ENCODE measurements at regions not wholly inside any gene's neighbourhood (a gene's known extent, or its start where the extent isn't known, plus 50 kb on each side); places are given as distances from the start of the nearest gene placed in this dataset.

DNA sequence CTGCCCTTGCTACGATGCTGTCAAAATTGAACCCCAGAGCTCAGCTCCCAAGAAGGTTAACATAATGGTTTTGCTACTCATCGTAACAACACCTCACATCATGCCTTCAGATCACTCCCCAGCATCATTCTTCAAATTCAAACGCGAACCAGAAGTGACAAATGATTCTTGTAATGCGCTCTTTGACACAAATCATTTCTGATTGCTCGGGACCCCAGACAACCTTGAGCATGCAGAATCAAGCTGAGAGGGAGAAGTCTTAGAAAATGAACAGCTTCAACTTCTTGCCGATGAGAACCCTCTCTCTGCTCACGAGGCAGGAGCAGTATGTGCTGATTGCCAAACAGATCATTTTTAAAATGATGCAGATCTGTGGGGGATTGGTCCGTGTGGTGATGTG, 241.0 kb upstream of the ASIC2 start:
- Histone ChIP-seq H3K27me3 (no peaks in the 10 kb centered on the region), H3K9me3 (no peaks in the 10 kb centered on the region), H3K36me3 (no peaks in the 10 kb centered on the region), H3K4me3 (no peak overlapping the region), H3K4me1 (no peaks in the 10 kb centered on the region), H3K27ac (no peak overlapping the region)
- TF ChIP-seq EP300 (IDR thresholded peaks at IDR 0.05) (no peak), POLR2A (IDR thresholded peaks at IDR 0.05) (no peak), POLR2AphosphoS5 (IDR thresholded peaks at IDR 0.05) (no peak)
- TF ChIP-seq, protein P1, sequence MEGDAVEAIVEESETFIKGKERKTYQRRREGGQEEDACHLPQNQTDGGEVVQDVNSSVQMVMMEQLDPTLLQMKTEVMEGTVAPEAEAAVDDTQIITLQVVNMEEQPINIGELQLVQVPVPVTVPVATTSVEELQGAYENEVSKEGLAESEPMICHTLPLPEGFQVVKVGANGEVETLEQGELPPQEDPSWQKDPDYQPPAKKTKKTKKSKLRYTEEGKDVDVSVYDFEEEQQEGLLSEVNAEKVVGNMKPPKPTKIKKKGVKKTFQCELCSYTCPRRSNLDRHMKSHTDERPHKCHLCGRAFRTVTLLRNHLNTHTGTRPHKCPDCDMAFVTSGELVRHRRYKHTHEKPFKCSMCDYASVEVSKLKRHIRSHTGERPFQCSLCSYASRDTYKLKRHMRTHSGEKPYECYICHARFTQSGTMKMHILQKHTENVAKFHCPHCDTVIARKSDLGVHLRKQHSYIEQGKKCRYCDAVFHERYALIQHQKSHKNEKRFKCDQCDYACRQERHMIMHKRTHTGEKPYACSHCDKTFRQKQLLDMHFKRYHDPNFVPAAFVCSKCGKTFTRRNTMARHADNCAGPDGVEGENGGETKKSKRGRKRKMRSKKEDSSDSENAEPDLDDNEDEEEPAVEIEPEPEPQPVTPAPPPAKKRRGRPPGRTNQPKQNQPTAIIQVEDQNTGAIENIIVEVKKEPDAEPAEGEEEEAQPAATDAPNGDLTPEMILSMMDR (IDR thresholded peaks at IDR 0.05): no peak
- 75% methylated on average over 9 of the region's 9 CpGs for WGBS
- no peak for DNase-seq (ENCODE audit: low spot score in 2 of 2)

DNA sequence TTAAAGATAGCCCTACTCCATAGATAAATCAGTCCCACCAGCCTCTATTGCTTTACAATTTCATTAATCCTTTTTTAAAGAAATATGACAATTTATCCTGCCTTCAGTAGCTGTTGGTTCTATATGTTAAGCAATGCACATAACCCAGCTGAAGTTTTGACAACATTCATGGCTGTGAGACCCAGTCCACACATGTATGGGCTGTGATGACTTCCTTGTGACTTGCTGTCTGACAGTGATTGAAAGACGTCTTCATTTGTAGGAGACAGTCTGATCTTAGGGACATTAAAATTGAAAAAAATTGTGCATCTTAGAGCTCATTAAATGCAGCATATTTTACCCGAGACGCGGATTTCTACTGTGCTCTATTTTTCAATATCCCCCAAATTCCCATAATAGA, 252.0 kb upstream of the ASIC2 start:
- no peak for DNase-seq (ENCODE audit: low spot score in 2 of 2)
- Histone ChIP-seq H3K4me1 (no peaks in the 10 kb centered on the region), H3K4me3 (no peak overlapping the region), H3K27ac (no peak overlapping the region), H3K27me3 (peaks cover 19% of the 10 kb centered on the region), H3K36me3 (no peaks in the 10 kb centered on the region), H3K9me3 (no peaks in the 10 kb centered on the region)
- TF ChIP-seq, protein P1 (IDR thresholded peaks at IDR 0.05): no peak
- no peak for TF ChIP-seq POLR2A (IDR thresholded peaks at IDR 0.05)
- WGBS: 86% methylated on average over 4 of the region's 4 CpGs

DNA sequence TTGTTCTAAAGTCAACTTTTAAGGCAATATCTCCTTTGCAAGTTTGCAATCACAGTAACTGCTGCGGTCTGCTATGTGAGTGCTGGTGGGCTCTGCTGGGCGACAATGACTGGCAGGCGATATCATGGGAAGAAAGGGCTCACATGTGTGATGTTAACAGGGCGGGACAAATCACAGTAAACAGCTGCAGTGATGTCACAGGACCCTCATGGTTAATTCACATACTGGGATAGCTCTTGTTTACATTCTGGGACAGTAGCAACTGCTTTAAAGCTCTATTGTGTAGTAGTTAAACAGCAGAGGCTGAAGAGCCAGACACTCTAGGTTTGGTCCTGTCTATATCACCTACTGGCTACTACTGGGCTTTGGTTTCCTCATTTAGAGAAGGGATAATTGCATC, 257.2 kb upstream of the ASIC2 start:
- 88% methylated on average over 4 of the region's 4 CpGs for WGBS
- Histone ChIP-seq H3K4me1 (no peaks in the 10 kb centered on the region), H3K4me3 (no peak overlapping the region), H3K9me3 (no peaks in the 10 kb centered on the region), H3K36me3 (no peaks in the 10 kb centered on the region), H3K27ac (no peak overlapping the region), H3K27me3 (peaks cover 18% of the 10 kb centered on the region)
- TF ChIP-seq EP300 (IDR thresholded peaks at IDR 0.05) (no peak), POLR2A (IDR thresholded peaks at IDR 0.05) (no peak), POLR2AphosphoS5 (IDR thresholded peaks at IDR 0.05) (no peak)
- TF ChIP-seq, protein P1 (IDR thresholded peaks at IDR 0.05): no peak
- DNase-seq (ENCODE audit: low spot score in 2 of 2): no peak

DNA sequence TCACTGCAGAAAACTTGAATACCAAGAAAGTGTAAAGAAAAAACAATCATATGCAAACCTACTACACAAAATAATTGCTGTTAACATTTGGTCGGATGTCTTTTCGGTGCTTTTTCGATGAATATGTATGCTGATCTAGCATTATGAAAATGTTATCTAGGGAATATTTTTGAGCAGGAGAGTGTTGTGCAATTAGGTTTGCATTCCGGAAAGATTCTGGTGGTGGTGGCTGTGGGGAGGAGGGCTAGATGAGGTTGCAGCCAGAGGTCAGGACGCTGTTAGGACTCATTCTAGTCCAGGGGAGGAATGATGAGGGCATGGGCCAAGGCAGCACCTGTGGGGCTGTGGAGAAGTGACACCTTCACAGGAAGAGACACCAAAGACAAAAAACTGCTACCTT, 258.0 kb upstream of the ASIC2 start:
- H3K9me3 ChIP-seq: no peaks in the 10 kb centered on the region
- WGBS: 93% methylated on average over 5 of the region's 5 CpGs

DNA sequence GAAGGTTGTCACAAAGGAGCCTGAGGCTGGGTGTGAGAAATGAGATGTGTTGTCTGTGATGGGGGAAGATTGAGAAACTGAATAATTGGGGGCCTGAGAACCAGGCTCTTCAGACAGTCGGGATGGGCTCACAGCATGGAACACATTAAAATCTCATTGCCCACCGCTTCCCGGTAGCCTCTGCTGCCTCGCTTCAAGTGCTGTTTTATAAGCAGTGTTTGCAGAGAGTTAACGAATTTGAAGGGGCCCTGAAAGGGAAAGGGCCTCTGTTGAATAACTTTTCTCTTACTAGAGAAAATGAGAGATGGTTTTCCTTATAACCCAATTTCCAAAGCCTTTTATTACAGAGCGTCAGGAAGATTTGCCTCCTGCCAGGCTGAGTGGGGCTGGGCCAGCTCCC, 258.8 kb upstream of the ASIC2 start:
- DNase-seq (ENCODE audit: low spot score in 2 of 2): no peak
- H3K4me1 ChIP-seq: no peaks in the 10 kb centered on the region
- peaks cover 15% of the 10 kb centered on the region for H3K27me3 ChIP-seq
- H3K4me3 ChIP-seq: no peak overlapping the region
- WGBS: 57% methylated on average over 6 of the region's 6 CpGs
- TF ChIP-seq POLR2AphosphoS5 (IDR thresholded peaks at IDR 0.05) (no peak), EP300 (IDR thresholded peaks at IDR 0.05) (no peak), POLR2A (IDR thresholded peaks at IDR 0.05) (no peak)
- TF ChIP-seq, protein P1 (IDR thresholded peaks at IDR 0.05): no peak
- no peak overlapping the region for H3K27ac ChIP-seq
- H3K36me3 ChIP-seq: no peaks in the 10 kb centered on the region
- H3K9me3 ChIP-seq: no peaks in the 10 kb centered on the region

More for the DNA sequence above, 258.0 kb upstream of the ASIC2 start:
- no peaks in the 10 kb centered on the region for H3K36me3 ChIP-seq
- H3K4me1 ChIP-seq: no peaks in the 10 kb centered on the region
- no peak overlapping the region for H3K27ac ChIP-seq
- TF ChIP-seq EP300 (IDR thresholded peaks at IDR 0.05) (no peak), POLR2A (IDR thresholded peaks at IDR 0.05) (no peak), POLR2AphosphoS5 (IDR thresholded peaks at IDR 0.05) (no peak)
- TF ChIP-seq, protein P1 (IDR thresholded peaks at IDR 0.05): no peak
- no peak for DNase-seq (ENCODE audit: low spot score in 2 of 2)
- no peak overlapping the region for H3K4me3 ChIP-seq
- H3K27me3 ChIP-seq: peaks cover 18% of the 10 kb centered on the region
